Osteoblast (primary cell): ENCODE measurements at regions not wholly inside any gene's neighbourhood (a gene's known extent, or its start where the extent isn't known, plus 50 kb on each side); places are given as distances from the start of the nearest gene placed in this dataset.

ENCODE experiments used
- DNase-seq: peaks from one replicate; pipeline ENCODE4 v3.0.0; 2011; ENCODE audit warnings: low spot score, mixed read lengths; ENCODE audit not compliant: insufficient read length; ENCODE audit errors: missing footprints
- H2AFZ ChIP-seq: 2 replicates; pipeline ENCODE4 v1.6.0; 2011; ENCODE audit warnings: mild to moderate bottlenecking, low read length
- H3K27ac ChIP-seq: 2 replicates; pipeline ENCODE4 v1.5.1; 2011; ENCODE audit warnings: mild to moderate bottlenecking, low read depth, low read length, moderate library complexity
- H3K27me3 ChIP-seq: 2 replicates; pipeline ENCODE4 v1.6.0; 2012; ENCODE audit warnings: mild to moderate bottlenecking, control low read depth, inconsistent platforms, low read length, moderate library complexity; ENCODE audit not compliant: insufficient read depth
- H3K36me3 ChIP-seq: 2 replicates; pipeline ENCODE4 v1.5.1; 2011; ENCODE audit warnings: mild to moderate bottlenecking, low read length, control low read depth, moderate library complexity; ENCODE audit not compliant: insufficient read depth
- H3K4me1 ChIP-seq: 2 replicates; pipeline ENCODE4 v1.5.1; 2011; ENCODE audit warnings: mild to moderate bottlenecking, low read length, control low read depth, moderate library complexity; ENCODE audit not compliant: insufficient read depth
- H3K4me2 ChIP-seq: 2 replicates; pipeline ENCODE4 v1.6.0; 2011; ENCODE audit warnings: mild to moderate bottlenecking, low read length; ENCODE audit not compliant: insufficient read depth
- H3K4me3 ChIP-seq: fragments of 200-600 bp; sonication (generic); 3 replicates; pipeline ENCODE4 v1.5.1; 2012; ENCODE audit warnings: mild to moderate bottlenecking, low read length, inconsistent platforms; ENCODE audit not compliant: insufficient read depth
- H3K79me2 ChIP-seq: 2 replicates; pipeline ENCODE4 v1.6.0; 2012; ENCODE audit warnings: mild to moderate bottlenecking, low read length, control low read depth, inconsistent platforms; ENCODE audit not compliant: insufficient read depth
- H3K9me3 ChIP-seq: 2 replicates; pipeline ENCODE4 v1.5.1; 2011; ENCODE audit warnings: low read depth, low read length, control low read depth
- H4K20me1 ChIP-seq: 2 replicates; pipeline ENCODE4 v1.6.0; 2012; ENCODE audit warnings: mild to moderate bottlenecking, low read length, control low read depth; ENCODE audit not compliant: insufficient read depth
- CTCF ChIP-seq: IDR thresholded peaks from 2 replicates; pipeline ENCODE4 v1.5.1; 2011; ENCODE audit warnings: mild to moderate bottlenecking, low read depth, low read length, moderate library complexity; ENCODE audit errors: extremely low read depth

- Histone ChIP-seq H3K36me3 (no peaks in the 10 kb centered on the region), H3K4me1 (no peaks in the 10 kb centered on the region), H4K20me1 (no peaks in the 10 kb centered on the region), H3K4me2 (no peak overlapping the region), H3K9me3 (no peaks in the 10 kb centered on the region), H3K27ac (no peak overlapping the region), H3K4me3 (no peak overlapping the region), H3K27me3 (no peaks in the 10 kb centered on the region), H3K79me2 (no peaks in the 10 kb centered on the region), H2AFZ (no peak overlapping the region)
- no peak for DNase-seq
- no peak for TF ChIP-seq CTCF
Measured at GRCh38 chr5:124810396-124811006, 64.1 kb upstream of the ZNF608 start.

- Histone ChIP-seq H3K36me3 (no peaks in the 10 kb centered on the region), H3K9me3 (no peaks in the 10 kb centered on the region), H3K27me3 (no peaks in the 10 kb centered on the region), H3K4me1 (no peaks in the 10 kb centered on the region), H4K20me1 (no peaks in the 10 kb centered on the region), H3K4me2 (no peak overlapping the region), H2AFZ (no peak overlapping the region), H3K79me2 (no peaks in the 10 kb centered on the region), H3K27ac (no peak overlapping the region), H3K4me3 (no peak overlapping the region)
- no peak for DNase-seq
- TF ChIP-seq CTCF: no peak
Measured at GRCh38 chr5:124812771-124813358, 66.4 kb upstream of the ZNF608 start.

GRCh38 chr5:124816381-124816780, 69.9 kb upstream of the ZNF608 start:
- DNase-seq: no peak
- Histone ChIP-seq H3K4me2 (no peak overlapping the region), H3K4me3 (no peak overlapping the region), H3K4me1 (no peaks in the 10 kb centered on the region), H4K20me1 (no peaks in the 10 kb centered on the region), H3K27me3 (no peaks in the 10 kb centered on the region), H3K79me2 (no peaks in the 10 kb centered on the region), H2AFZ (no peak overlapping the region), H3K9me3 (no peaks in the 10 kb centered on the region), H3K36me3 (no peaks in the 10 kb centered on the region), H3K27ac (no peak overlapping the region)
- TF ChIP-seq CTCF: no peak

GRCh38 chr5:124819201-124819600, 72.8 kb upstream of the ZNF608 start:
- Histone ChIP-seq H3K27ac (no peak overlapping the region), H3K36me3 (no peaks in the 10 kb centered on the region), H3K4me2 (no peak overlapping the region), H3K4me1 (no peaks in the 10 kb centered on the region), H2AFZ (no peak overlapping the region), H3K4me3 (no peak overlapping the region), H3K79me2 (no peaks in the 10 kb centered on the region), H4K20me1 (no peaks in the 10 kb centered on the region), H3K9me3 (no peaks in the 10 kb centered on the region), H3K27me3 (no peaks in the 10 kb centered on the region)
- DNase-seq: no peak
- TF ChIP-seq CTCF: no peak
